Stimulated activated naive CD8-positive, alpha-beta T cell treated with anti-CD3 and anti-CD28 coated beads, Interleukin-15, Interleukin-2, amounts not matched to agents 100 U/mL and 50 U/mL, for 24 hours (primary cell): ENCODE measurements at regions not wholly inside any gene's neighbourhood (a gene's known extent, or its start where the extent isn't known, plus 50 kb on each side); places are given as distances from the start of the nearest gene placed in this dataset.
"Not testable (repeated sequence)": the region's sequence is repeated elsewhere in the genome, so short reads cannot be mapped to it uniquely, and the experiment has no call there.

ENCODE experiments used
- ATAC-seq: fragments of 150-1000 bp; cut with Tn5 transposase; one replicate; pipeline ENCODE4 v1.10.0; 2021
- DNase-seq: peaks from one replicate; pipeline ENCODE4 v3.0.0; 2021

- DNase-seq (no peak), ATAC-seq (no peak)
Measured at GRCh38 chr2:131828164-131828561, 300.5 kb downstream of the CCDC74A start.

- ATAC-seq, DNase-seq: not testable (repeated sequence)
Measured at GRCh38 chr2:131828633-131829455, 301.2 kb downstream of the CCDC74A start.

DNA sequence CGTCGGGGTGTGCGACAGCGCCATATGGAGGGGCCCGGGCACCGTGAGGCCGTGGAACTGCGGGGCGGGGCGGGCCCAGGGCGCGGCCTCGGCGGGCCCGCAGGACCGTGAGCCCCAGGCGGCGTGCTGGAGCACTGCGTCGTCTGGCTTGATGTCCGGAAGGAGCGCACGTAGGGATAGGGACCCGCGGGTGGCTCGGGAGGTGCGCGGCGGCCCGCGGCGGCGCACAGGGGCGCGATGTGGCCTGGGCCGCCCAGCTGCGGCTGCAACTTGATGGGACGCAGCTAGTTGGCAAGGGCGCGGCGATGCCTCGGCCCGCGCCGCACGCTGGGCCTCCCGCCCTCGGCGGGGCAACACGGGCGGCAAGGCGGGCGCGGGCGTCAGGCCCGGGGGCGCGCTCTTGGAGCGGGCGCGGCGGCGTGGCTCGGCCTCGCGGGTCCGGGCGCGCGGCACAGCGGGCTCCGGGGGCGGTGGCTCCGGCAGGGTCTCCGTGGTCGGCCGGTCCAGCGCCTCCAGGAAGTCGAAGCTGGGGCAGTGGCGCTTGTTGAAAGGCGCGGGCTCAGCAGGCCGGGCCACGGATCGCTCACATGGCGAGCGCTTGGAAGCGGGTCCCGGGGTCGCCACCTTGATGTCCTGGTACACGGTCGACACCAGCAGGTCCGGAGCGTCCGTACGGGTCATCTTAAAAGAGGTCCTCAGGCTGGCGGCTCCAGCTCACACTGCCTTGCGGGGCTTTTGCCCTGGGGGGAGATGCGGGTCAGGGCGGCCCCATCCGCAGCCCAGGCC lies 302.0 kb downstream of the CCDC74A start:
- ATAC-seq, DNase-seq: not testable (repeated sequence)

GRCh38 chr2:131830242-131830945 lies 302.7 kb downstream of the CCDC74A start:
- not testable (repeated sequence) for DNase-seq, ATAC-seq

GRCh38 chr2:131830946-131831310 lies 303.2 kb downstream of the CCDC74A start:
- DNase-seq, ATAC-seq: not testable (repeated sequence)

GRCh38 chr2:131831450-131832208 lies 303.9 kb downstream of the CCDC74A start:
- ATAC-seq, result not testable (repeated sequence)
- peak; percentile 45 for DNase-seq

DNA sequence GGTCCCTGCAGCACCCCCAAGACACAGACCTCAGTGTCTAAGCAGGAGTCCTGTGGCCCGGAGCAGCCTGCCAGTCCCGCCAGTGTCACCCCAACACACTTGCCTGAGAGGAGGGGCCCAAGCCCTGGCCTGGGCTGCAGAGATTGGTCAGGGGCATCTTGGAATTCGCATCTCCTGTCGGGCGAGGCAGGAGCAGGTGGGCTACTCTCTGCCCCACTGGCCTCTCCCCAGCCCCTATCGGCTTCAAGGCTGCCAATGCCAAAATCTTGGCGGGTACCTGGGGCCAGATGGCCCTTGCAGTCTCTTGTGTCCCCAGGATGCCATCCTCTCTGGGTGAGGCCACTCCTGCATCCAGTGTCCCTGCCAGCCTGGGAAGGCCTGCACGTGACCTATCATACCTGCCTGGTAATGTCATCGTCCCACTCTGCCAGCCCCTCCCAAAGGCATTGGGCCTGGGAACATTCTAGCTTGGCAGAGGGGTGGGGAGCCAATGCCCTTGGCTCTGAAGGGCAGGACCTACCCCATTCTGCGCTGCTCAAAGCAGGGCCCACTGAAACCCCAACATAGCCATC lies 304.6 kb downstream of the CCDC74A start:
- ATAC-seq, DNase-seq: not testable (repeated sequence)

DNA sequence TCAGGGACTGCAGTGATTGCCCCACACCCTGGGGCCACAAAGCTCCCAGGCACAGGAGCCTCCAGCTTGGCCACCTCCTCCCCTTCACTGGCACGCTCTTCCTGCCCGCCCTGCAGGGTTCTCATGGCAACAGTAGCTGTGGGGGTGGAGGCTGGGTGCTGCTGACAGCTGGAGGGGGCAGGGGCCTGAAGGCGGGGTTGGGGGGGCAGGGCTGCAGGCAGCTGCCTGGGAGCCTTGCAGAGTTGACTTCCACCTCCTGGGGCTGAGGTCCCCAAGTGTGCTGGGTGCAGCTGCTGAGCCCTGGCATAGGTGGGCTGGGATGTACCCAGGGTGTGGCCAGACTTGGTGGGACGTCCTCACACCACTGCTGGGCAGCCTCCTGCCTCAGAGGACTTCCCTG lies 305.2 kb downstream of the CCDC74A start:
- ATAC-seq, DNase-seq: not testable (repeated sequence)

- not testable (repeated sequence) for ATAC-seq
Measured at GRCh38 chr2:131833367-131834202, 305.9 kb downstream of the CCDC74A start.

GRCh38 chr2:131834203-131835020 lies 306.7 kb downstream of the CCDC74A start:
- not testable (repeated sequence) for ATAC-seq, DNase-seq

More at GRCh38 chr2:131833367-131834202, 305.9 kb downstream of the CCDC74A start:
- not testable (repeated sequence) for DNase-seq

GRCh38 chr2:131835022-131835421 lies 307.3 kb downstream of the CCDC74A start:
- ATAC-seq, DNase-seq: not testable (repeated sequence)

GRCh38 chr2:131835621-131836091 lies 308.0 kb downstream of the CCDC74A start:
- DNase-seq, result no peak
- ATAC-seq, result no peak

GRCh38 chr2:131836116-131836515 lies 308.4 kb downstream of the CCDC74A start:
- not testable (repeated sequence) for DNase-seq, ATAC-seq

- ATAC-seq, DNase-seq: not testable (repeated sequence)
Measured at GRCh38 chr2:131844044-131844443, 316.4 kb downstream of the CCDC74A start.

DNA sequence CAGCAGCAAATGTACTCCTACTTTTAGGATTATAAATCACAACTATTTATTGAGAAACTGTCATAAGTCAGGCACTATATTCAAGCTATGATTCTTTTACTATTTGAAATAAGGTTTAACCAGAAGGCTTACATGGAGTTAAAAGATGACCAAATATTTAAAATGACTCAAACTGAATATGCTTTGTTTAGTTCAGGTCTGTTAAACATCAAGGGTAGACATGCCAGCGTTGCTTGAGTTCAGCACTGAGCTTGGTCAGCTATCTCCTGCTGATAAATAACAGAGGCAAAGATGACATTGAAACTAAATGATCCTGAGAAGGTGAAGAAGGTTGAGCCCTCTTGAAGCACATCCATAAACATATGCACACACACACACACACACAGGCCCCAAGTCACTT lies 305.6 kb downstream of the ANKRD30BL start:
- ATAC-seq, DNase-seq: not testable (repeated sequence)

DNA sequence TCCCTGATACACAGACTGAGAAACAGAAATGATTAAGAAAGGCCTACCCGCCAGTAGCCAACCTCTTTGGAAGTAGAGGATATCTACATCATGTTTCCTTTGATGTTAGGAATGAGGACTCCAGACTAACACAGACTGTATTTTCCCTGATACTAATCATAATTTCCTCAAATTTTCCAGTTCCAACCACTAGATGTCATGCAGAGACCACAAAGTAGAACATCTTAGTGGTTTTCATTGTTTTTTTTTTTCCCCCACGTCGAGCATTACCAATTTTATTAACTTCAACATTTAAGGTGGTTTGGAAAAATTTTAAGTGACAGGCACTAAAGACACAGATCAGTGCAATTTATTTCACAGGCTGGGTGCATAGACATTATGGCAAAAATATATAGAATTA lies 303.6 kb downstream of the ANKRD30BL start:
- not testable (repeated sequence) for ATAC-seq, DNase-seq
